Mesenchymal stem cell (in vitro differentiated cells and primary cell): ENCODE measurements at regions not wholly inside any gene's neighbourhood (a gene's known extent, or its start where the extent isn't known, plus 50 kb on each side); places are given as distances from the start of the nearest gene placed in this dataset.
"Not testable (repeated sequence)": the region's sequence is repeated elsewhere in the genome, so short reads cannot be mapped to it uniquely, and the experiment has no call there.

ENCODE experiments used
- DNase-seq: peaks from one replicate; pipeline ENCODE4 v3.0.0-alpha.2; 2013
- H2AFZ ChIP-seq: one replicate; pipeline ENCODE4 v1.6.1; 2013; ENCODE audit warnings: low read depth, mild to moderate bottlenecking, control low read depth, inconsistent platforms, low read length, moderate library complexity
- H2AK5ac ChIP-seq: 2 replicates; pipeline ENCODE4 v1.6.1; 2013; ENCODE audit warnings: low read length, moderate library complexity, mild to moderate bottlenecking, inconsistent platforms; ENCODE audit not compliant: severe bottlenecking
- H2BK120ac ChIP-seq: one replicate; pipeline ENCODE4 v1.6.1; 2013; ENCODE audit warnings: low read depth, mild to moderate bottlenecking, inconsistent platforms, low read length, moderate library complexity
- H2BK12ac ChIP-seq, 2 experiments: one replicate each; pipeline ENCODE4 v1.6.1; 2013; ENCODE audit warnings: inconsistent platforms in 2 of 2, low read length in 2 of 2, mild to moderate bottlenecking in 2 of 2, moderate library complexity in 2 of 2, control low read depth in 1 of 2
- H2BK15ac ChIP-seq: one replicate; pipeline ENCODE4 v1.6.1; 2013; ENCODE audit warnings: mild to moderate bottlenecking, low read depth, inconsistent platforms; ENCODE audit not compliant: poor library complexity, severe bottlenecking
- H2BK5ac ChIP-seq: 2 replicates; pipeline ENCODE4 v1.6.1; 2013; ENCODE audit warnings: low read depth, mild to moderate bottlenecking, low read length, control low read depth, inconsistent platforms; ENCODE audit not compliant: poor library complexity, severe bottlenecking
- H3K14ac ChIP-seq, 2 experiments: one replicate each; pipeline ENCODE4 v1.6.1; 2013; ENCODE audit warnings: inconsistent platforms in 2 of 2, low read length in 2 of 2, control low read depth in 1 of 2, mild to moderate bottlenecking in 1 of 2, moderate library complexity in 1 of 2
- H3K18ac ChIP-seq, 2 experiments: one replicate each; pipeline ENCODE4 v1.6.1; 2013; ENCODE audit warnings: inconsistent platforms in 2 of 2, low read length in 2 of 2, control low read depth in 1 of 2, low read depth in 1 of 2, mild to moderate bottlenecking in 1 of 2
- H3K23ac ChIP-seq, 2 experiments: one replicate each; pipeline ENCODE4 v1.6.1; 2013; ENCODE audit warnings: inconsistent platforms in 2 of 2, low read length in 2 of 2, mild to moderate bottlenecking in 2 of 2, moderate library complexity in 2 of 2, control low read depth in 1 of 2
- H3K27ac ChIP-seq: 2 replicates; pipeline ENCODE4 v1.5.1; 2013; ENCODE audit warnings: mild to moderate bottlenecking, moderate library complexity, low read length, control low read depth, inconsistent platforms; ENCODE audit not compliant: poor library complexity, severe bottlenecking
- H3K27me3 ChIP-seq, 2 experiments: 2 replicates each; pipeline versions ENCODE4 v1.6.1 to v1.7.0; 2013; ENCODE audit warnings: low read length in 2 of 2, mild to moderate bottlenecking in 2 of 2, moderate library complexity in 2 of 2, control low read depth in 1 of 2, inconsistent platforms in 1 of 2; ENCODE audit not compliant: control insufficient read depth in 1 of 2, insufficient read depth in 1 of 2
- H3K36me3 ChIP-seq, 2 experiments: 2 replicates each; pipeline versions ENCODE4 v1.6.1 to v1.7.0; 2013; ENCODE audit warnings: low read length in 2 of 2, control low read depth in 1 of 2, inconsistent platforms in 1 of 2, low read depth in 1 of 2, mild to moderate bottlenecking in 1 of 2; ENCODE audit not compliant: insufficient read depth in 2 of 2, control insufficient read depth in 1 of 2
- H3K4ac ChIP-seq, 2 experiments: one replicate each; pipeline ENCODE4 v1.6.1; 2013; ENCODE audit warnings: inconsistent platforms in 2 of 2, low read length in 2 of 2, mild to moderate bottlenecking in 2 of 2, moderate library complexity in 2 of 2, control low read depth in 1 of 2, low read depth in 1 of 2
- H3K4me1 ChIP-seq: 2 replicates; pipeline ENCODE4 v1.6.1; 2013; ENCODE audit warnings: low read depth, low read length, control low read depth; ENCODE audit not compliant: control insufficient read depth, insufficient read depth
- H3K4me2 ChIP-seq: 2 replicates; pipeline ENCODE4 v1.6.1; 2013; ENCODE audit warnings: low read length, mild to moderate bottlenecking, inconsistent platforms; ENCODE audit not compliant: poor library complexity, severe bottlenecking
- H3K4me3 ChIP-seq, 2 experiments: 2 replicates each; pipeline versions ENCODE4 v1.5.1 to v1.7.0; 2013; ENCODE audit warnings: low read length in 2 of 2, mild to moderate bottlenecking in 2 of 2, control low read depth in 1 of 2, low read depth in 1 of 2; ENCODE audit not compliant: insufficient read depth in 1 of 2
- H3K79me1 ChIP-seq: replicated peaks from 2 replicates; pipeline ENCODE4 v1.6.1; 2013; ENCODE audit warnings: mild to moderate bottlenecking, control low read depth, low read length, inconsistent platforms; ENCODE audit not compliant: poor library complexity, severe bottlenecking
- H3K9ac ChIP-seq: 2 replicates; pipeline ENCODE4 v1.7.0; 2013; ENCODE audit warnings: mild to moderate bottlenecking, low read length, moderate library complexity
- H3K9me3 ChIP-seq: 2 replicates; pipeline ENCODE4 v1.7.0; 2013; ENCODE audit warnings: mild to moderate bottlenecking, low read length; ENCODE audit not compliant: control insufficient read depth
- H4K8ac ChIP-seq: one replicate; pipeline ENCODE4 v1.6.1; 2013; ENCODE audit warnings: inconsistent platforms, mild to moderate bottlenecking, low read length, moderate library complexity
- H4K91ac ChIP-seq: one replicate; pipeline ENCODE4 v1.6.1; 2013; ENCODE audit warnings: mild to moderate bottlenecking, low read length, inconsistent platforms
- WGBS: methylation state at CpG from one replicate; pipeline ENCODE4 v1.1.7; 2013; ENCODE audit warnings: mixed read lengths; 5-methylcytosine and 5-hydroxymethylcytosine counted together

DNA sequence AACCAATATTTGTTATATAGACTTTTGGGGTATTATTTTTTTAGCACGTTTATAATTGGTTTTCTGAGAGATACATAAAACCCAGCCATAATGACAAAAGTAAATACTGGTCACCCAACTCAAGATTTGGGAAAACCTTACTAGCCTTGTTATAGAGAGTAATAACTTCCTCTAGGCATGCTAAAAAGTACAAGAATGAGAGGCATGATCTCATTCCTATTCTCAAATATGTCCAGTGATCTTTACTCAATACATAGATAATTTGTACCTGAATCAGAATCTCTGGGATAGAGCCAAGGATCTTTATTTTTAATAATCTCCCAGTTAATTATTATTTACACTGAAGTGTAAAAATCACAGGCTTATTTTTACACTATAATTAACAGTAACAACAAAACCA, 395.5 kb downstream of the TGIF2LY start:
- not testable (repeated sequence) for H2AK5ac ChIP-seq, H4K8ac ChIP-seq, H3K36me3 ChIP-seq, H3K23ac ChIP-seq, H2BK5ac ChIP-seq, DNase-seq, H3K4me2 ChIP-seq, H3K27ac ChIP-seq, H2AFZ ChIP-seq, H3K9me3 ChIP-seq, H3K14ac ChIP-seq, H3K4me1 ChIP-seq, H4K91ac ChIP-seq, H3K4ac ChIP-seq, H3K18ac ChIP-seq, H2BK12ac ChIP-seq, H2BK15ac ChIP-seq, H3K9ac ChIP-seq, H3K27me3 ChIP-seq, H3K4me3 ChIP-seq, H3K79me1 ChIP-seq, H2BK120ac ChIP-seq
- WGBS, result no CpG with 5 or more reads among the region's 1 CpG

DNA sequence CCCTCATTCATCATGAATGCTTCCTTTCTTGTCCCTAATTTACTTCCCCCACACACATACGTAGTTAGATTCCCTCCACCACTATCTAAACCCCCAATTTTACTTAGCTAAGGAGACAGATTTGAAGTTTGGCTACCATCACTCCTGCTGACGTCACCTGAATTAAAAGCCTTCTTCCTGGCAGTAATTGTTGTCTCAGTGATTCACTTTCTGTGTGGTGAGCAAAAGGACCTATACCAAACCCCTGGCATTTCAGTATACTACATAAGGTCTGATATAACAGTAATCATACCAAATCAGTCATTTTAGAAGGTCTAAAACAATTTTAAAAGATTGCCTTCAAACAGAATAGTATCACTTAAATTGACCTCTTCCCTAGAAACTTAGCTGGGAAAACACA, 396.1 kb downstream of the TGIF2LY start:
- not testable (repeated sequence) for H4K8ac ChIP-seq, DNase-seq, H3K9me3 ChIP-seq, H2BK5ac ChIP-seq, H2AK5ac ChIP-seq, H3K4me3 ChIP-seq, H2BK15ac ChIP-seq, H3K9ac ChIP-seq, H3K27ac ChIP-seq, H2BK12ac ChIP-seq, H3K79me1 ChIP-seq, H2AFZ ChIP-seq, H3K4me2 ChIP-seq, H3K36me3 ChIP-seq, H3K4ac ChIP-seq, H3K4me1 ChIP-seq, H3K23ac ChIP-seq, H3K18ac ChIP-seq, H4K91ac ChIP-seq, H3K27me3 ChIP-seq, H3K14ac ChIP-seq, H2BK120ac ChIP-seq
- WGBS, result no CpG with 5 or more reads among the region's 2 CpGs

DNA sequence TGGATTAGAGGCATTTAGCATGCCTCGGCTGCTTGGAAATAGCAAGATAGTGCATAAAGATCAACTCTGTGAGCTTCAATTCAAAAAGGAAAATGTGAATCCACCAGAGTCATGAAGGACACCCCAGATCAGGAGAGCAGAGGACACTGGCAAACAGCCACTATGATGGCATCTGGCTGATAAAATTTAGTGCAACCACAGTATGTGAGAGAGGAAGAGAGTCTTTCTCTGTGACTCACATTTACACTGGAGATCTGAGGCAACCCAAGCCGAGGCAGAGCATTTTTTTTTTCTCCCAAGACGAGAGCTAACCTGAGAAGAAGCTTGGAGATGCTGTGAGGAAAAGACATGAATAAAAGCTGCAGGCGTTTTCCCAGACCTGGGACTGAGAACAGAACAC, 401.9 kb downstream of the TGIF2LY start:
- H3K4ac ChIP-seq, H2BK12ac ChIP-seq, H4K91ac ChIP-seq, H3K36me3 ChIP-seq, H3K14ac ChIP-seq, H3K27me3 ChIP-seq, H3K27ac ChIP-seq, H3K79me1 ChIP-seq, H3K4me1 ChIP-seq, H2BK120ac ChIP-seq, H2BK5ac ChIP-seq, H2AK5ac ChIP-seq, H4K8ac ChIP-seq, H3K9me3 ChIP-seq, H3K18ac ChIP-seq, H3K9ac ChIP-seq, H3K4me2 ChIP-seq, H2AFZ ChIP-seq, H2BK15ac ChIP-seq, H3K23ac ChIP-seq, H3K4me3 ChIP-seq: not testable (repeated sequence)
- DNase-seq, result peak; percentile 0
- 57% methylated on average over 4 of the region's 4 CpGs for WGBS

DNA sequence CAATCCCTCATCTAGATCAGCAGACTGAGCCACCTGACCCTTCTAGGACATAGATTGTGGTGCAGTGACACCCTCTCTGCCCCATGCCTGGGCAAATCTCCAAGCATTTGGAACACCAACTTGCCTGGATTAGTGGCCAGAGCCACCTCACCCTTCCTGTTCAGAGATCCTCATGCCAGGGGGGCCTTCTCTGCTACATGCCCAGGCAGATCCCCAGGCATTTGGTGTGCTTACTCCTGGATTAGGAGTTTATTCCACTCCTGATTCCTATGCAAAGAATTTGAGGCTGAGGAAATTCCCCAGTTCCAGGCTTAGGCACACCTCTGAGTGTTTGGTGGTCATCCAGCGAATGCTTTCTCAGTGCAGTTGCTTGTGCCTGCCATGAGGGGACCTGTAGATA, 402.9 kb downstream of the TGIF2LY start:
- H3K36me3 ChIP-seq, DNase-seq, H3K4me1 ChIP-seq, H2AK5ac ChIP-seq, H2BK5ac ChIP-seq, H3K4me3 ChIP-seq, H3K4me2 ChIP-seq, H2BK15ac ChIP-seq, H3K27ac ChIP-seq, H2BK120ac ChIP-seq, H3K27me3 ChIP-seq, H3K4ac ChIP-seq, H3K9ac ChIP-seq, H3K9me3 ChIP-seq, H3K79me1 ChIP-seq, H2AFZ ChIP-seq, H3K23ac ChIP-seq, H3K18ac ChIP-seq, H3K14ac ChIP-seq, H2BK12ac ChIP-seq, H4K8ac ChIP-seq, H4K91ac ChIP-seq: not testable (repeated sequence)
- 83% methylated on average over 1 of the region's 1 CpG for WGBS
